ENCODE measurements at regions not wholly inside any gene's neighbourhood (a gene's known extent, or its start where the extent isn't known, plus 50 kb on each side); places are given as distances from the start of the nearest gene placed in this dataset.

DNA sequence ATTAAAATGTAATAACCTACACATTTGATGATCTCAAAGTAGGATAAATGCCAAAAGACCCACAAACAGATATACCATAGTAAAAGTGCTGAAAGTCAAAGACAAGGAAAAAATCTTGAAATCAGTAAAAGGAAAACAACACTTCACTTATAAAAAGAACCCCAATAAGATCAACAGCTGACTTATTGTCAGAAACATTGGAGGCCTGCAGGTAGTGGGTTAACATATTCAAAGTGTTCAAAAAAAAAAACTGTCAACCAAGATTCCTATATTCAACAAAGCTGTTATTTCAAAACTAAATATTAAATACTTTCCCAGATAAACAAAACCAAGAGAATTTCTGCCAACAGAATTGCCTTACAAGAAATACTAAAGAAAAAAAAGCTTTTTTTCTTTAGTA is 347.1 kb downstream of the GUCY2F start:
- no peak for TF ChIP-seq POLR2A (IDR thresholded peaks at IDR 0.05)
- TF ChIP-seq, protein P1, sequence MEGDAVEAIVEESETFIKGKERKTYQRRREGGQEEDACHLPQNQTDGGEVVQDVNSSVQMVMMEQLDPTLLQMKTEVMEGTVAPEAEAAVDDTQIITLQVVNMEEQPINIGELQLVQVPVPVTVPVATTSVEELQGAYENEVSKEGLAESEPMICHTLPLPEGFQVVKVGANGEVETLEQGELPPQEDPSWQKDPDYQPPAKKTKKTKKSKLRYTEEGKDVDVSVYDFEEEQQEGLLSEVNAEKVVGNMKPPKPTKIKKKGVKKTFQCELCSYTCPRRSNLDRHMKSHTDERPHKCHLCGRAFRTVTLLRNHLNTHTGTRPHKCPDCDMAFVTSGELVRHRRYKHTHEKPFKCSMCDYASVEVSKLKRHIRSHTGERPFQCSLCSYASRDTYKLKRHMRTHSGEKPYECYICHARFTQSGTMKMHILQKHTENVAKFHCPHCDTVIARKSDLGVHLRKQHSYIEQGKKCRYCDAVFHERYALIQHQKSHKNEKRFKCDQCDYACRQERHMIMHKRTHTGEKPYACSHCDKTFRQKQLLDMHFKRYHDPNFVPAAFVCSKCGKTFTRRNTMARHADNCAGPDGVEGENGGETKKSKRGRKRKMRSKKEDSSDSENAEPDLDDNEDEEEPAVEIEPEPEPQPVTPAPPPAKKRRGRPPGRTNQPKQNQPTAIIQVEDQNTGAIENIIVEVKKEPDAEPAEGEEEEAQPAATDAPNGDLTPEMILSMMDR (IDR thresholded peaks at IDR 0.05): no peak

Measured in thyroid gland (tissue), 4 donors.